HL-60 (cell line): ENCODE measurements at regions not wholly inside any gene's neighbourhood (a gene's known extent, or its start where the extent isn't known, plus 50 kb on each side); places are given as distances from the start of the nearest gene placed in this dataset.

Experiments
- POLR2AphosphoS5 ChIP-seq: IDR thresholded peaks from 2 replicates; pipeline ENCODE4 v1.6.1; 2012; ENCODE audit warnings: low read depth
- TF ChIP-seq, protein P1 (sequence below): IDR thresholded peaks from one replicate; pipeline ENCODE4 v1.5.1; 2011; ENCODE audit warnings: low read length, control low read depth, inconsistent platforms; ENCODE audit not compliant: insufficient read depth

DNA sequence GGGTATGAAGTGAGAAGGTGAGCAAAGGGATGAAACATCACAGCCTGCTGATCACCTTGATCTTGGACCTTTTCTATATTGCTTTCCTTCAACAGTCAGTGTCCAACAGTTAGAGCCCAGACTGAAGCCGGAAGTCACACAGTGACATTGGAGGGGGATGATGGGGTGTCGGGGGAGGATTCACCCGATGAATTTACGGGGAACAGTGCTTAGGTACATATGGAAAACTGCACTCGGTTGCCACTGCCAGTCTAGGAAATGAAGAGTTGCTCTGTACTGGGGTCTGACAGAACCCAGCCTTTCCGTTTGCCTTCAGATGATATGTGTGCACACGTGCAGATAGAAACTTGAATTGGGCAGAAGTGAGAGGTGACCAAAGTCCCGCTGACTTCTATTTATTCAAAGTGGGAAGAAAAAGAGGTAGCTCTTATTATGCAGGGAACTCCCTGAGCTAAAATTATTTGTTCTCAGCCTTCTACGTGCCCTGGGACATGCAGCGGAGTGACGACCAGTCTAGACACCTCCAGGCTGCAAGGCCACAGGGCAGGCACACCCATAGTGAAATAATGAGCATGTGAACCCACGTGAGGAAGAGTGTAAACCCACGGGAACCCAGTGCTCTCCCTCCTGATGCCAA, 107.2 kb upstream of the INHBA start:
- TF ChIP-seq, protein P1, sequence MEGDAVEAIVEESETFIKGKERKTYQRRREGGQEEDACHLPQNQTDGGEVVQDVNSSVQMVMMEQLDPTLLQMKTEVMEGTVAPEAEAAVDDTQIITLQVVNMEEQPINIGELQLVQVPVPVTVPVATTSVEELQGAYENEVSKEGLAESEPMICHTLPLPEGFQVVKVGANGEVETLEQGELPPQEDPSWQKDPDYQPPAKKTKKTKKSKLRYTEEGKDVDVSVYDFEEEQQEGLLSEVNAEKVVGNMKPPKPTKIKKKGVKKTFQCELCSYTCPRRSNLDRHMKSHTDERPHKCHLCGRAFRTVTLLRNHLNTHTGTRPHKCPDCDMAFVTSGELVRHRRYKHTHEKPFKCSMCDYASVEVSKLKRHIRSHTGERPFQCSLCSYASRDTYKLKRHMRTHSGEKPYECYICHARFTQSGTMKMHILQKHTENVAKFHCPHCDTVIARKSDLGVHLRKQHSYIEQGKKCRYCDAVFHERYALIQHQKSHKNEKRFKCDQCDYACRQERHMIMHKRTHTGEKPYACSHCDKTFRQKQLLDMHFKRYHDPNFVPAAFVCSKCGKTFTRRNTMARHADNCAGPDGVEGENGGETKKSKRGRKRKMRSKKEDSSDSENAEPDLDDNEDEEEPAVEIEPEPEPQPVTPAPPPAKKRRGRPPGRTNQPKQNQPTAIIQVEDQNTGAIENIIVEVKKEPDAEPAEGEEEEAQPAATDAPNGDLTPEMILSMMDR: no peak
- TF ChIP-seq POLR2AphosphoS5: no peak
